ENCODE measurements at regions not wholly inside any gene's neighbourhood (a gene's known extent, or its start where the extent isn't known, plus 50 kb on each side); places are given as distances from the start of the nearest gene placed in this dataset.

- FAIRE-seq = no peak
- TF ChIP-seq TAF1 (IDR thresholded peaks at IDR 0.05; ENCODE audit: borderline replicate concordance, low read depth, low read length) = no peak
- TF ChIP-seq POLR2A (IDR thresholded peaks at IDR 0.05; ENCODE audit: low read depth, low read length) = no peak
- TF ChIP-seq POLR2AphosphoS5 (IDR thresholded peaks at IDR 0.05; ENCODE audit: low read depth, low read length) = no peak
- DNase-seq (ENCODE audit: insufficient read length) = no peak
These were observed 88.8 kb upstream of the CCDC160 start for GRCh38 chrX:134148172-134148692.

GRCh38 chrX:134158821-134159512 is 78.0 kb upstream of the CCDC160 start:
- no peak for TF ChIP-seq TAF1 (IDR thresholded peaks at IDR 0.05; ENCODE audit: borderline replicate concordance, low read depth, low read length)
- TF ChIP-seq POLR2AphosphoS5 (IDR thresholded peaks at IDR 0.05; ENCODE audit: low read depth, low read length) = no peak
- no peak for TF ChIP-seq POLR2A (IDR thresholded peaks at IDR 0.05; ENCODE audit: low read depth, low read length)
- DNase-seq (ENCODE audit: insufficient read length) (no peak), FAIRE-seq (no peak)

DNA sequence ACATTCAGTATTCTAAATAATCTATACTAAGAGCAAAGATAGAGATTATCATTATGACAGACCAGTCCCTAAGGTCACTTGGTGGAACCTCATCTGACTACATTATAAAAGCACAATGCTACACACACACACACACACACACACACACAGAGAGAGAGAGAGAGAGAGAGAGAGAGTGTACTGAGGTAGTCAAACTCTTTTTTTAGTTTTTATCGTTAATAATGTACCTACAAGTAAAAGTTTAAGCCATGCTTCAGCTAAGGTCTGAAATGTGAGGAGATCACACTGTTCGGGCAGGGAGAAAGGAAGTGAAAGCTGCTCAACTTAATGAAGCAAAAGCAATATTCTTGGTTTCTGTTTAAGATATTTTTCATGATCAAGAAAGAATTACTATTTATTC is 75.8 kb upstream of the CCDC160 start:
- DNase-seq (ENCODE audit: insufficient read length) (no peak), FAIRE-seq (no peak)
- TF ChIP-seq POLR2AphosphoS5 (IDR thresholded peaks at IDR 0.05; ENCODE audit: low read depth, low read length) (no peak), TAF1 (IDR thresholded peaks at IDR 0.05; ENCODE audit: borderline replicate concordance, low read depth, low read length) (no peak), POLR2A (IDR thresholded peaks at IDR 0.05; ENCODE audit: low read depth, low read length) (no peak)

DNA sequence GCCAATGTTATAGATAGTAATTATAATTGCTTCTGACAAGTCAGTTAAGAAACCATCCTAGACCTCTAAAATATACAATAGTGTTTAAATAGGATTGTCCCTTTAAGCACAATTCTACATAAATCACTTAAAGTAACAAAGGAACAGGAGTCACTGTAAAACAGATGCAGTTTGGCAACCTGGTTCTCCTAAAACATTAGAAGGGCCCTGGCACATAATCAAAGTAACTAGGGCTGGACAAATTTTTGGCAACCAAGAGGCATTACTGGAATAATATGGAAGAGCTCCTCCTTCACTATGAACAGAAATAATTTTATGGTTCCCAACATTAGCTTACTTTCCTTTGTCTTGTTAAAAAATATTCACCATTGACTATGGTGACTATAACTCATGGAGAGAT is 75.0 kb upstream of the CCDC160 start:
- FAIRE-seq = no peak
- DNase-seq (ENCODE audit: insufficient read length) = no peak
- TF ChIP-seq TAF1 (IDR thresholded peaks at IDR 0.05; ENCODE audit: borderline replicate concordance, low read depth, low read length) (no peak), POLR2AphosphoS5 (IDR thresholded peaks at IDR 0.05; ENCODE audit: low read depth, low read length) (no peak), POLR2A (IDR thresholded peaks at IDR 0.05; ENCODE audit: low read depth, low read length) (no peak)

GRCh38 chrX:134163836-134164235 is 73.1 kb upstream of the CCDC160 start:
- TF ChIP-seq POLR2A (IDR thresholded peaks at IDR 0.05; ENCODE audit: low read depth, low read length) (no peak), POLR2AphosphoS5 (IDR thresholded peaks at IDR 0.05; ENCODE audit: low read depth, low read length) (no peak)
- DNase-seq (ENCODE audit: insufficient read length) (no peak), FAIRE-seq (peak; percentile 60)

GRCh38 chrX:134167591-134168203 is 69.3 kb upstream of the CCDC160 start:
- TF ChIP-seq TAF1 (IDR thresholded peaks at IDR 0.05; ENCODE audit: borderline replicate concordance, low read depth, low read length) (no peak), POLR2AphosphoS5 (IDR thresholded peaks at IDR 0.05; ENCODE audit: low read depth, low read length) (no peak), POLR2A (IDR thresholded peaks at IDR 0.05; ENCODE audit: low read depth, low read length) (no peak)
- FAIRE-seq (no peak), DNase-seq (ENCODE audit: insufficient read length) (no peak)

DNA sequence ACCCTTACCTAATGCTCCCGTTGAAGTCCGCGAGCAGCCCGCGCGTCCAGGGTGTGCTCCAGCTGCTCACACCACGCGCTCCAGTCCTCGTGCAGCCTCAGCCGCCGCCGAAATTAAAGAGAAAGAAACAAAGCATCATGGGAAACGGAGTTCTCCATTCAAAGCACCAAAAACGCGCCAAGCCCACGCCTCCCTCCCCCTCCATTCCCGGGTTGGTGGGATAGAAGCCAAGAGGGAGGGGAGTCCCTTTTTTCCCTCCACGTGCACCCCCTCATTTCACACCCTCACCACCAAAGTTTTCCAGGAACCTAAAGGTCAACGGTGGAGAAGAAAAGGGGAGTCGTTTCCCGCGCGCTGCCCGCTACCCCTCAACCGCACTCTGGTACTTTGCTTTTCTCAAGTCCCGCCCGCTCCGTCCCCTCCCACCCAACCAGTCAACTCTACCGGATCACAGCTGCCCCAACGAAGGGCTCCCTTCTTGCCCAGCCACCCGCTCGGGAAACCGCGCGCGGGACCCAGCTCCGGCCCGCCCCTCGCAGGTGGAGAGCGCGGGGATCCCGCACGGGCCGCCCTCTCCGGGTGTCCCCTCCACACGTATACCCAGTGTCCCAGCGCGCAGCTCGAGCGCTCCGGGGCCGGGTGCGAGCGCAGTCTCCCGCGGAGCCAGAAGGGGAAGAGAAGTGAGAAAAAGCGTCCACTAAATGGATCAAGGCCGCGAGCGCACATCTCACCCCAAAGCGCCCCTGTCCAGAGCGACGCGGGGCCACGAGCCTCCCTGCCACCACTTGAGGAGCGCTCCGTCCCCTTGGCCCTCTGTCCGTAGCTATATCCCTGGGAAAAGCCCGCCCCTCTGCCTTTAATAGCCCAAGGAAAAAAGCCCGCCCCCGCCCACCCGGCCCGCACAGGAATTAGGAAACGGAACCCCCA is 65.1 kb upstream of the CCDC160 start:
- no peak for FAIRE-seq
- TF ChIP-seq TAF1 (IDR thresholded peaks at IDR 0.05; ENCODE audit: borderline replicate concordance, low read depth, low read length) (no peak), POLR2A (IDR thresholded peaks at IDR 0.05; ENCODE audit: low read depth, low read length) (no peak), POLR2AphosphoS5 (IDR thresholded peaks at IDR 0.05; ENCODE audit: low read depth, low read length) (no peak)

DNA sequence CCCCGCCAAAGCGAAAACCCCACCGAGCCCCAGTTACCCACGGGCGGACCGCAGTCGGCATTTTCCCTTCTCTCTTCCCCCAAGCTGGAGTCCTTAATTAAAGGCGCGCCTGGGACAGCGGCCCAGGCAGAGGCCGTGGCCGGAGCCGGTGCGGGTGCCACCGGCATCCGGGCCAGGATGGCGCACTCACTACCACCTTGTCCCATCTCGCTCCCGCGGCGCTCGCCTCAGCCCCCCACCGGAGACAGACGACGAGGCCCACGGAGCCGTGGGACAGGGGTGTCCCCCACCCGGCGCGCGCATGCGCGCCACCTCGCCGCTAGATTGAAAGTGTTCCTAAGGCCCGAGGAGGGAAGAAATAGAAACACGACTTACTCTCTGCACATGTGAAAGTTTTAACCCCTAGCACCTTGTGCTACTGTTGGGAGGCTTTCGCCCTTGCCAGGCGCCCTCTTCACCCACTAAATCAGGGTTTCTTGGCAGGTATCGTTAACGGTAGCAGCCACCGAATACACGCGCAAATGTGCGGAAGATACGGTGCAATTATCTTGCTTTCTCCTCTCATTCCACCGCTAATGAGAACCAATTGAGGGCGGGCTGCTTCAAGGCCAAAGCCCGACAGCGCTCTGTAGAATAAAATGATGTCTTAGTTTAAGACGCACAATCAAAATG is 64.3 kb upstream of the CCDC160 start:
- TF ChIP-seq TAF1 (IDR thresholded peaks at IDR 0.05; ENCODE audit: borderline replicate concordance, low read depth, low read length) = no peak
- no peak for TF ChIP-seq POLR2A (IDR thresholded peaks at IDR 0.05; ENCODE audit: low read depth, low read length)
- TF ChIP-seq POLR2AphosphoS5 (IDR thresholded peaks at IDR 0.05; ENCODE audit: low read depth, low read length) = no peak
- FAIRE-seq = peak; percentile 51
- no peak for DNase-seq (ENCODE audit: insufficient read length)

More for the DNA sequence above, 65.1 kb upstream of the CCDC160 start:
- no peak for DNase-seq (ENCODE audit: insufficient read length)

- FAIRE-seq (no peak), DNase-seq (ENCODE audit: insufficient read length) (no peak)
- TF ChIP-seq TAF1 (IDR thresholded peaks at IDR 0.05; ENCODE audit: borderline replicate concordance, low read depth, low read length) (no peak), POLR2A (IDR thresholded peaks at IDR 0.05; ENCODE audit: low read depth, low read length) (no peak), POLR2AphosphoS5 (IDR thresholded peaks at IDR 0.05; ENCODE audit: low read depth, low read length) (no peak)
These were observed 63.3 kb upstream of the CCDC160 start for GRCh38 chrX:134173541-134174272.

DNA sequence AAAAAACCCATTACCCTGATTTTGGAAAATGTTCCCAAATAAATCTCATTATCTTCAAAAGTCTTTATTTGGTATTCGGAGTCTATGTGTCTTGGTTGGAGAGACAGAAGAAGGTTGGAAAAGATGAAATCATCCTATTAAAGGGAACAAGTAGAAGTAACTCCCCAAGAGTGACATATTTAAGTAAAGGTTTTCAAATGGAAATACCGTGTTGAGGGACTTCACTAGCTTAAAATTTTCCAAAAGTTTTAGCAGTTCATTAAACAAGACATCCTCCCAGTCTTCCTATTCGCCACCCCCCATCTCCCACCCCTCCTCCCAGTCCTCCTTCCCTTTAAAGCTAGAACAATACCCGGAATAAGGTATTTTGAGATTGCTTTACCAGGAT is 62.7 kb upstream of the CCDC160 start:
- TF ChIP-seq TAF1 (IDR thresholded peaks at IDR 0.05; ENCODE audit: borderline replicate concordance, low read depth, low read length) (no peak), POLR2AphosphoS5 (IDR thresholded peaks at IDR 0.05; ENCODE audit: low read depth, low read length) (no peak), POLR2A (IDR thresholded peaks at IDR 0.05; ENCODE audit: low read depth, low read length) (no peak)
- FAIRE-seq (no peak), DNase-seq (ENCODE audit: insufficient read length) (no peak)

Measured in GM12892 (cell line).